Heart left ventricle (tissue), 13 donors: ENCODE measurements at regions not wholly inside any gene's neighbourhood (a gene's known extent, or its start where the extent isn't known, plus 50 kb on each side); places are given as distances from the start of the nearest gene placed in this dataset.

Experiments
- POLR2A ChIP-seq, 2 donors: fragments of 450-650 bp; IDR thresholded peaks; one replicate each; pipeline ENCODE4 v1.6.1; 2017; ENCODE audit warnings: antibody characterized with exemption in 2 of 2, mild to moderate bottlenecking in 2 of 2, moderate library complexity in 2 of 2
- TF ChIP-seq, protein P1 (sequence below), 12 donors: fragments of 200-600 bp; sonication (generic) in 4 of 12; IDR thresholded peaks; one replicate each; pipeline versions ENCODE4 v1.5.0 to v1.8.0; 2018 to 2022; ENCODE audit warnings: antibody characterized with exemption in 12 of 12, mild to moderate bottlenecking in 5 of 12
- donor health status: ischemic (EF 13 %, LVEDD 7.1; RV severe dilation, severe dysfunction).
- donor health status: DM: no; HTN: yes; CAD: no.
- donor health status: DM: no; HTN: no; CAD: no.
- donor health status: ischemic (EF 25% LVEDD 6.9; RV normal size, moderate dysfunction).
- donor health status: ischemic (EF 25% LVEDD 5.7; RV mildly dilated, moderate dysfunction).
- donor health status: ischemic (EF 35%, LVEDD 5.7; RV mildly dilated, moderate dysfunction).
- donor health status: nonischemic (EF 11% LVEDD 7.7; RV severe dilation, severe dysfunction).
- donor health status: DM: yes; HTN: yes; CAD: no.
- donor health status: PGD.
- donor health status: ischemic (EF 29% LVEDD 5.4; RV normal size, mild dysfunction).
- donor health status: nonischemic (EF 23%, LVEDD 6.1; RV moderate dilation, normal function).

DNA sequence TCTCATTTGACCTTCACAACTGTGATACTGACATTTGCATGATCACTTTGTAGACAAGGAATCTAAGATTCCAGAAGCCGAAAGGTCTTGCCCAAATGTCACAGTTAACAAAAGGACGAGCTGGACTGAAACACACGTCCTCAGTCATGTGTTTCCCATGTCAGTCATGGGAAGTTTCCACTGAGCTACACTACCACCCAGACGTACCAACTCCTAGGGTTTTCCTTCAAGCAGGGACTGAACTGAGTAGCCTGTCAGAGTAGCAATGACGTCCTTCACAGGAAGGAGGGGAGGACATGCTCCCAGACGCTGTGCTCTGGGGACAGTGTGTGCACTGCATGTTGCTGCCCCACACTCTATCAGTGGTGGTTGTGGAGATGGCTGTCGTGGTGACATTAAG lies 215.8 kb upstream of the SMLR1 start:
- TF ChIP-seq, protein P1, sequence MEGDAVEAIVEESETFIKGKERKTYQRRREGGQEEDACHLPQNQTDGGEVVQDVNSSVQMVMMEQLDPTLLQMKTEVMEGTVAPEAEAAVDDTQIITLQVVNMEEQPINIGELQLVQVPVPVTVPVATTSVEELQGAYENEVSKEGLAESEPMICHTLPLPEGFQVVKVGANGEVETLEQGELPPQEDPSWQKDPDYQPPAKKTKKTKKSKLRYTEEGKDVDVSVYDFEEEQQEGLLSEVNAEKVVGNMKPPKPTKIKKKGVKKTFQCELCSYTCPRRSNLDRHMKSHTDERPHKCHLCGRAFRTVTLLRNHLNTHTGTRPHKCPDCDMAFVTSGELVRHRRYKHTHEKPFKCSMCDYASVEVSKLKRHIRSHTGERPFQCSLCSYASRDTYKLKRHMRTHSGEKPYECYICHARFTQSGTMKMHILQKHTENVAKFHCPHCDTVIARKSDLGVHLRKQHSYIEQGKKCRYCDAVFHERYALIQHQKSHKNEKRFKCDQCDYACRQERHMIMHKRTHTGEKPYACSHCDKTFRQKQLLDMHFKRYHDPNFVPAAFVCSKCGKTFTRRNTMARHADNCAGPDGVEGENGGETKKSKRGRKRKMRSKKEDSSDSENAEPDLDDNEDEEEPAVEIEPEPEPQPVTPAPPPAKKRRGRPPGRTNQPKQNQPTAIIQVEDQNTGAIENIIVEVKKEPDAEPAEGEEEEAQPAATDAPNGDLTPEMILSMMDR (IDR thresholded peaks at IDR 0.05) = no peak
- TF ChIP-seq POLR2A (IDR thresholded peaks at IDR 0.05) = no peak
